HEK293T (cell line): ENCODE measurements at regions not wholly inside any gene's neighbourhood (a gene's known extent, or its start where the extent isn't known, plus 50 kb on each side); places are given as distances from the start of the nearest gene placed in this dataset.

Source experiments
- CTCF ChIA-PET: fragments of 350-600 bp; formaldehyde crosslinking; extraction: SDS; loops from one replicate; lab custom pipeline; 2021; ENCODE audit warnings: antibody characterized with exemption, inconsistent platforms; lab: Yijun Ruan, JAX
- POLR2A ChIA-PET: fragments of 350-600 bp; formaldehyde crosslinking; extraction: SDS; loops from one replicate; lab custom pipeline; 2020; ENCODE audit warnings: antibody characterized with exemption, inconsistent platforms; lab: Yijun Ruan, JAX
- DNase-seq: peaks from one replicate; pipeline ENCODE4 v3.0.0; 2012; ENCODE audit warnings: mixed read lengths; ENCODE audit errors: extremely low spot score
- ARNT ChIP-seq: fragments of 450-650 bp; IDR thresholded peaks from 2 replicates; pipeline ENCODE4 v1.6.1; 2017; ENCODE audit warnings: mild to moderate bottlenecking
- BHLHE40 ChIP-seq: fragments of 450-650 bp; IDR thresholded peaks from 2 replicates; pipeline ENCODE4 v1.6.1; 2016; ENCODE audit warnings: mild to moderate bottlenecking, moderate library complexity, borderline replicate concordance
- CTBP1 ChIP-seq: fragments of 450-650 bp; IDR thresholded peaks from 2 replicates; pipeline ENCODE4 v1.6.1; 2016; ENCODE audit warnings: borderline replicate concordance
- ELF4 ChIP-seq: fragments of 450-650 bp; IDR thresholded peaks from 2 replicates; pipeline ENCODE4 v1.6.1; 2017; ENCODE audit warnings: antibody characterized with exemption
- FOXA1 ChIP-seq: fragments of 450-650 bp; IDR thresholded peaks from 2 replicates; pipeline ENCODE4 v1.6.1; 2016; ENCODE audit warnings: mild to moderate bottlenecking
- FOXK2 ChIP-seq: fragments of 450-650 bp; IDR thresholded peaks from 2 replicates; pipeline ENCODE4 v1.6.1; 2016; ENCODE audit warnings: mild to moderate bottlenecking
- FOXM1 ChIP-seq: fragments of 450-650 bp; IDR thresholded peaks from 2 replicates; pipeline ENCODE4 v1.6.1; 2017; ENCODE audit warnings: mild to moderate bottlenecking, borderline replicate concordance
- HDGF ChIP-seq: fragments of 450-650 bp; IDR thresholded peaks from 2 replicates; pipeline ENCODE4 v1.6.1; 2017; ENCODE audit warnings: antibody characterized with exemption, borderline replicate concordance
- L3MBTL2 ChIP-seq: fragments of 450-650 bp; conservative IDR thresholded peaks from 2 replicates; pipeline ENCODE4 v1.6.1; 2016; ENCODE audit warnings: mild to moderate bottlenecking
- LEF1 ChIP-seq: fragments of 450-650 bp; IDR thresholded peaks from 2 replicates; pipeline ENCODE4 v1.6.1; 2017; ENCODE audit warnings: mild to moderate bottlenecking, borderline replicate concordance
- NFRKB ChIP-seq: fragments of 450-650 bp; IDR thresholded peaks from 2 replicates; pipeline ENCODE4 v1.6.1; 2016; ENCODE audit warnings: mild to moderate bottlenecking, moderate library complexity
- SP1 ChIP-seq: fragments of 450-650 bp; IDR thresholded peaks from 2 replicates; pipeline ENCODE4 v1.6.1; 2017
- SUZ12 ChIP-seq: fragments of 450-650 bp; IDR thresholded peaks from 2 replicates; pipeline ENCODE4 v1.6.1; 2016; ENCODE audit warnings: mild to moderate bottlenecking
- TARDBP ChIP-seq: fragments of 450-650 bp; IDR thresholded peaks from 2 replicates; pipeline ENCODE4 v1.6.1; 2016
- ZNF384 ChIP-seq: fragments of 450-650 bp; IDR thresholded peaks from 2 replicates; pipeline ENCODE4 v1.6.1; 2016
- TF ChIP-seq, protein P1 (sequence below): fragments of 450-650 bp; IDR thresholded peaks from 2 replicates; pipeline ENCODE4 v1.6.1; 2016

DNA sequence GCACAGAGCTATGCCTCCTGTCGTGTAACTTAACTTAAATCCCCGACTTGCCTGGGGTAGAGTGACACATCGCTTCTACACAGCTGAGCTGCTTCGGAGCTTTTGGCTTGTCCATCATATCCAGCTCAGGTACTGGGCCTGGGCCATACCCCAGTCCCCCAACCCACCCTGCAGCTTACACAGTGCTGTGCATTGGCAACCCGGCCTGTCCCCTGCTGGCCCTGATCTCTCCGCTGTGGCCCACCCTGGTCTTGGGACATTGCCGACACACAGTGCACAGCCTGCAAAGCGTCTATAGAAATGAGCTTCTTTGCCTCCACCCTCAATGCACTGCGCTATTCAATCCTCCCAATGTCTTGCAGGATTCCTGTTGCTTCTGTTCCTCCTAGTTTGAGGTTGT is 342.8 kb upstream of the RAB6C start:
- POLR2A ChIA-PET, result no interaction called here

DNA sequence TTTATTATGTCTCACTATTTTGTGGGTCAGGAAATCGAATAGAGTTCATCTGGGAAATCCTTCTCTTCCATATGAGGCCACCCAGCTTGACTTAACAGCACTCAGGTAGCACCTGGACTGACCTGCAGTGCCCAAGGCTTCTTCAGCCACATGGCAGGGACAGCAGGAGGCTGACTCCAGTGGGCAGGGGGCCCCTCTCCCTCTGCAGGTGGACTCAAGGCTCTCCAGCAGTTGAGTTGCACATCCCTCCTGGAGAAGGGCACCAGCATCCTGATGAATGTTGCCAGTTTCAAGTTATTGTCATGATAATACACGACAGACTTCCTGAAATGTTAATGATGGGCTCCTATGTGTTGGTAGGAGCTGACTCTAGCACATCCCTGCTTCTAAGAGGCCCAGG is 338.1 kb upstream of the RAB6C start:
- TF ChIP-seq TARDBP, result no peak
- no peak for TF ChIP-seq CTBP1
- TF ChIP-seq SUZ12, result no peak
- TF ChIP-seq FOXM1, result no peak
- no peak for TF ChIP-seq BHLHE40
- no peak for TF ChIP-seq L3MBTL2
- TF ChIP-seq FOXA1, result no peak
- POLR2A ChIA-PET, result no interaction called here
- CTCF ChIA-PET, result no interaction called here
- no peak for DNase-seq

More for the DNA sequence above, 342.8 kb upstream of the RAB6C start:
- no peak for DNase-seq
- CTCF ChIA-PET, result no interaction called here
- no peak for TF ChIP-seq FOXK2
- TF ChIP-seq CTBP1, result no peak
- no peak for TF ChIP-seq SUZ12
- no peak for TF ChIP-seq BHLHE40
- TF ChIP-seq FOXA1, result no peak

DNA sequence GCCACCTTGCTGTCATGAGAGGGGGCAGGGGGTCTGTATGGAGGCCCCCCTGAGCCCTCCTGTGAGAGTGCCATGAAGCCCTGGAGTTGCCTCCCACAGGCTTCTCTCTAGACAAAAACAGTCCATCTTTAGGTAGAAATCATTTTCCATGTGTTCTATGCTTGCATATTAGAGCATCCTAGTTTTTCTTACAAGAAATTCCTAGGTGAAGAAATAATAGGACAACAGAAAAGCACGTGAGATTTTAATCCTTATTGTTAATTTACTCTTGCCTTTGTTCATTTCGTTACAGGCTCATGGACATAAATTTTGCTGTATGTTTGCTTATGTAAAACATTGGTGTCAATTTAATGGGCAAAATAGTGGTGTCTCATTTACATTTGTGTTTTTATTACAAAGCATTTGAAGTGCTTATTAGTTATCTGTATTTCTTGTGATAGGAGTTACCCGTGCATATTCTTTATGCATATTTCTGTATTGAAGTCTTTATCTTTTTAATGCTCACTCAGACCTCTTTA is 336.9 kb upstream of the RAB6C start:
- no peak for DNase-seq
- TF ChIP-seq SP1 (no peak), BHLHE40 (no peak), L3MBTL2 (no peak), HDGF (no peak), LEF1 (no peak), ELF4 (no peak), NFRKB (no peak), TARDBP (no peak), FOXA1 (no peak), FOXK2 (no peak), SUZ12 (no peak), ZNF384 (no peak), ARNT (no peak), FOXM1 (no peak), CTBP1 (no peak)
- TF ChIP-seq, protein P1, sequence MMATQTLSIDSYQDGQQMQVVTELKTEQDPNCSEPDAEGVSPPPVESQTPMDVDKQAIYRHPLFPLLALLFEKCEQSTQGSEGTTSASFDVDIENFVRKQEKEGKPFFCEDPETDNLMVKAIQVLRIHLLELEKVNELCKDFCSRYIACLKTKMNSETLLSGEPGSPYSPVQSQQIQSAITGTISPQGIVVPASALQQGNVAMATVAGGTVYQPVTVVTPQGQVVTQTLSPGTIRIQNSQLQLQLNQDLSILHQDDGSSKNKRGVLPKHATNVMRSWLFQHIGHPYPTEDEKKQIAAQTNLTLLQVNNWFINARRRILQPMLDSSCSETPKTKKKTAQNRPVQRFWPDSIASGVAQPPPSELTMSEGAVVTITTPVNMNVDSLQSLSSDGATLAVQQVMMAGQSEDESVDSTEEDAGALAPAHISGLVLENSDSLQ, result no peak
- POLR2A ChIA-PET, result no interaction called here
- CTCF ChIA-PET, result no interaction called here

GRCh38 chr2:129645335-129645734 is 334.1 kb upstream of the RAB6C start:
- POLR2A ChIA-PET, result no interaction called here
- CTCF ChIA-PET, result no interaction called here
- DNase-seq, result no peak
- TF ChIP-seq ARNT, result no peak
- no peak for TF ChIP-seq ZNF384
- no peak for TF ChIP-seq CTBP1
- no peak for TF ChIP-seq SUZ12
- TF ChIP-seq FOXA1, result no peak
- TF ChIP-seq, protein P1, result no peak
- no peak for TF ChIP-seq BHLHE40
- no peak for TF ChIP-seq L3MBTL2
- no peak for TF ChIP-seq SP1
- TF ChIP-seq FOXM1, result no peak
- TF ChIP-seq ELF4, result no peak
- TF ChIP-seq NFRKB, result no peak
- no peak for TF ChIP-seq FOXK2
- TF ChIP-seq HDGF, result no peak

DNA sequence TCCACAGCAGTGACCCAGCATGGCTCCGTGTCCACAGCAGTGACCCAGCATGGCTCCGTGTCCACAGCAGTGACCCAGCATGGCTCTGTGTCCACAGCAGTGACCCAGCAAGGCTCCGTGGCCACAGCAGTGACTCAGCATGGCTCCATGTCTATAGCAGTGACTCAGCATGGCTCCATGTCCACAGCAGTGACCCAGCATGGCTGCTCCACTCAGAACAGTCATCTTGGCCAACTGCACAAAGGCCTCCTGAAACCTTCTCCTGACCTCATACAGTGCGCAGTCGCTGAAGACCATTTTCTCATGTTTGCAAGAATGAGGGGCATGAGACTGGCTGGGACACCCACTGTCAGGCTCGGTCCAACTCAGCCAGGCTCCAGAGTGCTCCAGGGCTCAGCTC is 333.4 kb upstream of the RAB6C start:
- DNase-seq, result no peak
- CTCF ChIA-PET, result no interaction called here
- POLR2A ChIA-PET, result no interaction called here

DNA sequence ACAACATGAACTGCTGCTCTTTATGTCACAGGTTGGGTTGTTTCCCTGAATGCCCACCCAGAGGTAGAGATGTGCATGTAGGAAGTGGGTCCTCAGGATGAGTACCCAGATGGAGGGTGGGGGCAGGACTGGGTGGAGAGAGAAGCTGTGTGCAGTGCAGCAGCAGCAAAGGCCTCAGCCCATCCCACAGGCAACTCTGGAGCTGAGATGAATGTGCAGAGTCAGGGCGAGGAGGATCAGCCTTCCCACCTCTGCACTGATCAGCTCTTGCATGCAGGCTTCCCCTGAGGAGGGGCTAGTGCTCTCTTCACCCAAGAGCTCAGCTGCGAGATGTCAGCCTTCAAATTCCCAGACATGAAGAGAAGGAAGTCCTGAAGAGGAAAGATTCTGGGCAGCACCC is 326.2 kb upstream of the RAB6C start:
- ChIA-PET POLR2A (no interaction called here), CTCF (no interaction called here)
- no peak for TF ChIP-seq SP1
- TF ChIP-seq, protein P1, result no peak
- DNase-seq, result no peak

More for the DNA sequence above, 333.4 kb upstream of the RAB6C start:
- TF ChIP-seq ELF4 (no peak), CTBP1 (no peak), LEF1 (no peak), NFRKB (no peak)

DNA sequence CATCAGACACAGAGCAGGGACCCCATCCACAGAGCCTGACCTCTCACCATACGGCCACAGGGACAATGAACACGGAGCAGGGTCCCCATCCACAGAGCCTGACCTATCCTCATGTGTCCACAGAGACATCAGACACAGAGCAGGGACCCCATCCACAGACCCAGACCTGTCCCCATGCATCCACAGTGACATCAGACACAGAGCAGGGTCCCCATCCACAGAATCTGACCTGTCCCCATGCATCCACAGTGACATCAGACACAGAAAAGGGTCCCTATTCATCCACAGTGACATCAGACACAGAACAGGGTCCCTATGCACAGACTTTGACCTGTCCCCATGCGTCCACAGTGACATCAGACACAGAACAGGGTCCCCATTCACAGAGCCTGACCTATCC is 325.1 kb upstream of the RAB6C start:
- ChIA-PET CTCF (no interaction called here), POLR2A (no interaction called here)
- no peak for DNase-seq
- TF ChIP-seq TARDBP, result no peak
- TF ChIP-seq FOXM1, result no peak
- TF ChIP-seq SUZ12, result no peak
- no peak for TF ChIP-seq ELF4
- TF ChIP-seq FOXA1, result no peak
- TF ChIP-seq FOXK2, result no peak
- TF ChIP-seq HDGF, result no peak
- no peak for TF ChIP-seq SP1
- no peak for TF ChIP-seq LEF1
- no peak for TF ChIP-seq ZNF384
- no peak for TF ChIP-seq NFRKB
- TF ChIP-seq ARNT, result no peak
- TF ChIP-seq, protein P1, result no peak
- no peak for TF ChIP-seq BHLHE40
